Osteoblast (primary cell): ENCODE measurements at regions not wholly inside any gene's neighbourhood (a gene's known extent, or its start where the extent isn't known, plus 50 kb on each side); places are given as distances from the start of the nearest gene placed in this dataset.

Source experiments
- DNase-seq: peaks from one replicate; pipeline ENCODE4 v3.0.0; 2011; ENCODE audit warnings: low spot score, mixed read lengths; ENCODE audit not compliant: insufficient read length; ENCODE audit errors: missing footprints
- H2AFZ ChIP-seq: 2 replicates; pipeline ENCODE4 v1.6.0; 2011; ENCODE audit warnings: mild to moderate bottlenecking, low read length
- H3K27ac ChIP-seq: 2 replicates; pipeline ENCODE4 v1.5.1; 2011; ENCODE audit warnings: mild to moderate bottlenecking, low read depth, low read length, moderate library complexity
- H3K27me3 ChIP-seq: 2 replicates; pipeline ENCODE4 v1.6.0; 2012; ENCODE audit warnings: mild to moderate bottlenecking, control low read depth, inconsistent platforms, low read length, moderate library complexity; ENCODE audit not compliant: insufficient read depth
- H3K36me3 ChIP-seq: 2 replicates; pipeline ENCODE4 v1.5.1; 2011; ENCODE audit warnings: mild to moderate bottlenecking, low read length, control low read depth, moderate library complexity; ENCODE audit not compliant: insufficient read depth
- H3K4me1 ChIP-seq: 2 replicates; pipeline ENCODE4 v1.5.1; 2011; ENCODE audit warnings: mild to moderate bottlenecking, low read length, control low read depth, moderate library complexity; ENCODE audit not compliant: insufficient read depth
- H3K4me2 ChIP-seq: 2 replicates; pipeline ENCODE4 v1.6.0; 2011; ENCODE audit warnings: mild to moderate bottlenecking, low read length; ENCODE audit not compliant: insufficient read depth
- H3K4me3 ChIP-seq: fragments of 200-600 bp; sonication (generic); 3 replicates; pipeline ENCODE4 v1.5.1; 2012; ENCODE audit warnings: mild to moderate bottlenecking, low read length, inconsistent platforms; ENCODE audit not compliant: insufficient read depth
- H3K79me2 ChIP-seq: 2 replicates; pipeline ENCODE4 v1.6.0; 2012; ENCODE audit warnings: mild to moderate bottlenecking, low read length, control low read depth, inconsistent platforms; ENCODE audit not compliant: insufficient read depth
- H3K9me3 ChIP-seq: 2 replicates; pipeline ENCODE4 v1.5.1; 2011; ENCODE audit warnings: low read depth, low read length, control low read depth
- H4K20me1 ChIP-seq: 2 replicates; pipeline ENCODE4 v1.6.0; 2012; ENCODE audit warnings: mild to moderate bottlenecking, low read length, control low read depth; ENCODE audit not compliant: insufficient read depth
- TF ChIP-seq, protein P1 (sequence below): IDR thresholded peaks from 2 replicates; pipeline ENCODE4 v1.5.1; 2011; ENCODE audit warnings: mild to moderate bottlenecking, low read depth, low read length, moderate library complexity; ENCODE audit errors: extremely low read depth

DNA sequence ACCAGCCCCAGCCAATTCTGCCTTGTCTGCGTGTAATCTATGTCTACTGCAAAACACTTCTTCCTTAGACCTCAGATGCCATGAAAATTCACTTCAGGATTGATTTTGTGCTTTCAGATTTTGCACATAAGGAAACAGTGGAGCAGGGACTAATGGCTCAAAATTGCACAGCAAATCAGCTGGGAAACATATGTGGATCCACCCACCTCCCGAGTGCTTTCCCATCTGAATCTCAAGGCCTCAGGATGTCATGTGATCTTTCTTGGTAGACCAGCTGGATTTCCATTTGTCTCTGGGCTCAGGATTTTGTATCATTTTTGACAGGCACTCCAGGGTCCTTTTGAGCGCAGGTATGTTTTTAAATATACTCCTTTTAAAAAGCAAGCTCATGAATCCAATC lies 158.6 kb downstream of the MIS18A start:
- Histone ChIP-seq H3K4me2 (no peak overlapping the region), H2AFZ (no peak overlapping the region), H3K36me3 (no peaks in the 10 kb centered on the region), H3K27ac (no peak overlapping the region), H4K20me1 (no peaks in the 10 kb centered on the region), H3K4me3 (no peak overlapping the region), H3K79me2 (no peaks in the 10 kb centered on the region), H3K4me1 (no peaks in the 10 kb centered on the region), H3K9me3 (no peaks in the 10 kb centered on the region), H3K27me3 (no peaks in the 10 kb centered on the region)
- TF ChIP-seq, protein P1, sequence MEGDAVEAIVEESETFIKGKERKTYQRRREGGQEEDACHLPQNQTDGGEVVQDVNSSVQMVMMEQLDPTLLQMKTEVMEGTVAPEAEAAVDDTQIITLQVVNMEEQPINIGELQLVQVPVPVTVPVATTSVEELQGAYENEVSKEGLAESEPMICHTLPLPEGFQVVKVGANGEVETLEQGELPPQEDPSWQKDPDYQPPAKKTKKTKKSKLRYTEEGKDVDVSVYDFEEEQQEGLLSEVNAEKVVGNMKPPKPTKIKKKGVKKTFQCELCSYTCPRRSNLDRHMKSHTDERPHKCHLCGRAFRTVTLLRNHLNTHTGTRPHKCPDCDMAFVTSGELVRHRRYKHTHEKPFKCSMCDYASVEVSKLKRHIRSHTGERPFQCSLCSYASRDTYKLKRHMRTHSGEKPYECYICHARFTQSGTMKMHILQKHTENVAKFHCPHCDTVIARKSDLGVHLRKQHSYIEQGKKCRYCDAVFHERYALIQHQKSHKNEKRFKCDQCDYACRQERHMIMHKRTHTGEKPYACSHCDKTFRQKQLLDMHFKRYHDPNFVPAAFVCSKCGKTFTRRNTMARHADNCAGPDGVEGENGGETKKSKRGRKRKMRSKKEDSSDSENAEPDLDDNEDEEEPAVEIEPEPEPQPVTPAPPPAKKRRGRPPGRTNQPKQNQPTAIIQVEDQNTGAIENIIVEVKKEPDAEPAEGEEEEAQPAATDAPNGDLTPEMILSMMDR = no peak
- no peak for DNase-seq

DNA sequence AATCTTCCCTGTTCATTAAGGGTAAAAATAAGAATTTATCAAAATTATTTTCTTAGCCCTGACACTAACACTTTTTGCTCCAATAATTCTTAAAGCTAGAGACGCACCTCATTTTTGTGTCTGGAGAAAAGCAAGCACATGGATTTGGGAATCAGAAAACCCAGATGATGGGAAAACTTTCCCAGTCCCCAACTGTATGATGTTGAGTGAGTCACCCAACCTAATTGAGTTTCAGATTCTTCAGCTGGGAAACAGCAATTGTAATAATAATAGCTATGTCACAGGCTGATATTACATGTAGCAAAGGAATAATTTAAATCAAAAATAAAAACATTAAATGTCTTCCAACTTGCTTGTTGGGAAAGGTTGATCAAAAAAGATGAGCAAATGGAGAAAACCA lies 159.0 kb downstream of the MIS18A start:
- Histone ChIP-seq H3K4me1 (no peaks in the 10 kb centered on the region), H3K79me2 (no peaks in the 10 kb centered on the region), H3K27ac (no peak overlapping the region), H3K27me3 (no peaks in the 10 kb centered on the region), H3K4me2 (no peak overlapping the region), H4K20me1 (no peaks in the 10 kb centered on the region), H3K9me3 (no peaks in the 10 kb centered on the region), H3K4me3 (no peak overlapping the region), H3K36me3 (no peaks in the 10 kb centered on the region), H2AFZ (no peak overlapping the region)
- no peak for DNase-seq
- TF ChIP-seq, protein P1 = no peak

DNA sequence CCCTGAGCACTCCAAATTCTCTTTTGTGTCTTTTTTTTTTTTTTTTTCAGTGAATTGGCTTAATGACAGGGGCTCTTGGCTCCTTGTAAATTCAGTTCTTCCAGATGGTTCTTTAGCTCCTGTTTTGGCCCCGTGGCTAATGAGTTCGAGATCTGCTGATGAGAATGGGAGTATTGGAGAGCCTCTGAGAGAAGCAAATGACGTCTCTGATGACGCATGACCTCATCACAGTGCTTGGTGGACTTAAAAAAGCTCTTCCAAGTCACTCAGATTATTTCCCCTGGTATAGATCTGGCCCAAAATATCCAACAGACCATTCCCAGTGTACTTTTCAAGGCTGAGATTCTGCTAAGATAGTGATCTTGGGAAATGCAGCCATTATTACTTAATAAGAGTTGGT lies 159.5 kb downstream of the MIS18A start:
- H3K36me3 ChIP-seq = no peaks in the 10 kb centered on the region
- DNase-seq = no peak

DNA sequence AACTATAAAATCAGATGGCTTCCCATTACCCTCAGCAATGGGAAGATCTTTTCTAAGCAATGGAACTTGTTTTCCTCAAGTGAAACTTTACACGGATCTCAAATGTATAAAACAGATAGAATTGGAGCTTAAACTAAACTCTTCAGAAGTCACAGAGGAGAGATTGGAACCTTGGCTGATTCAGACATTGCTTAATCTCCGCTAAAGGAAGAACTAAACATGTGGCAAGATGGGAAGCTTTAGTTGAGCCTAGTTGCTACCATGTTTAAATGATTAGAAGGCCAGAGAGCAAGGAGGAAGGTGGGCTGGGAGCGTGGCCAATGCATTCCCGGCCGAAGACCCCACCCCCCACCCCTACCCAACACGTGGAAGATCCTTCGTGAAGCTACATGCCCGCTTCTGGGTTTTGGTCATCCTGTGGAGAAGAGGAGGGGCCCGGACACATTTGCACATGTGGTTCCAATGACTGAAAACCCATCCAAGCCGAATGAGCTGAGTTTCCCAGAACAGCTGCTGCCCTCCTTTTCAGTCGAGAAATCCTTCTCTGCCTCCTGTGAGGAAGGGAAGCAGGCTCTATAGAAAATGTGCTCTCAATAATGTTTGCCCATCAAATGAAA lies 164.3 kb downstream of the MIS18A start:
- Histone ChIP-seq H3K4me2 (no peak overlapping the region), H3K27ac (no peak overlapping the region), H3K36me3 (no peaks in the 10 kb centered on the region), H3K9me3 (no peaks in the 10 kb centered on the region), H3K4me1 (no peaks in the 10 kb centered on the region), H3K27me3 (no peaks in the 10 kb centered on the region), H3K79me2 (no peaks in the 10 kb centered on the region), H4K20me1 (no peaks in the 10 kb centered on the region), H2AFZ (no peak overlapping the region), H3K4me3 (no peak overlapping the region)
- TF ChIP-seq, protein P1 = no peak
- no peak for DNase-seq

More for the DNA sequence above, 159.5 kb downstream of the MIS18A start:
- Histone ChIP-seq H3K9me3 (no peaks in the 10 kb centered on the region), H3K79me2 (no peaks in the 10 kb centered on the region), H4K20me1 (no peaks in the 10 kb centered on the region), H3K4me2 (no peak overlapping the region), H2AFZ (no peak overlapping the region), H3K4me3 (no peak overlapping the region), H3K27ac (no peak overlapping the region), H3K4me1 (no peaks in the 10 kb centered on the region), H3K27me3 (no peaks in the 10 kb centered on the region)
- TF ChIP-seq, protein P1 = no peak
